ENCODE measurements at regions not wholly inside any gene's neighbourhood (a gene's known extent, or its start where the extent isn't known, plus 50 kb on each side); places are given as distances from the start of the nearest gene placed in this dataset.

GRCh38 chr7:109226699-109227098, 657.0 kb downstream of the DNAJB9 start:
- TF ChIP-seq GATA2 (IDR thresholded peaks at IDR 0.05; ENCODE audit: low read depth, low read length) (no peak), GATA3 (IDR thresholded peaks at IDR 0.05; ENCODE audit: low read depth, low read length) (no peak)

Data from SH-SY5Y (cell line).